Central memory CD4-positive, alpha-beta T cell (primary cell): ENCODE measurements at regions not wholly inside any gene's neighbourhood (a gene's known extent, or its start where the extent isn't known, plus 50 kb on each side); places are given as distances from the start of the nearest gene placed in this dataset.
"Not testable (repeated sequence)": the region's sequence is repeated elsewhere in the genome, so short reads cannot be mapped to it uniquely, and the experiment has no call there.

Experiments used
- DNase-seq: peaks from one replicate; pipeline ENCODE4 v3.0.0; 2022

- no peak for DNase-seq
Measured at GRCh38 chr4:26217961-26218676, 102.7 kb upstream of the RBPJ start.

GRCh38 chr4:26218677-26219605 is 101.9 kb upstream of the RBPJ start:
- DNase-seq = no peak

- no peak for DNase-seq
Measured at GRCh38 chr4:26220696-26221095, 100.1 kb upstream of the RBPJ start.

- DNase-seq = no peak
Measured at GRCh38 chr4:26223155-26223554, 97.7 kb upstream of the RBPJ start.

- no peak for DNase-seq
Measured at GRCh38 chr4:26226629-26227376, 94.0 kb upstream of the RBPJ start.

- DNase-seq = no peak
Measured at GRCh38 chr4:26227601-26228229, 93.1 kb upstream of the RBPJ start.

- no peak for DNase-seq
Measured at GRCh38 chr4:26228883-26229282, 91.9 kb upstream of the RBPJ start.

- DNase-seq = no peak
Measured at GRCh38 chr4:26229974-26230373, 90.8 kb upstream of the RBPJ start.

GRCh38 chr4:26233350-26233749 is 87.5 kb upstream of the RBPJ start:
- no peak for DNase-seq

- no peak for DNase-seq
Measured at GRCh38 chr4:26235500-26235899, 85.3 kb upstream of the RBPJ start.

GRCh38 chr4:26237916-26238315 is 82.9 kb upstream of the RBPJ start:
- DNase-seq = no peak

GRCh38 chr4:26238426-26238777 is 82.4 kb upstream of the RBPJ start:
- no peak for DNase-seq

GRCh38 chr4:26238778-26239679 is 81.8 kb upstream of the RBPJ start:
- DNase-seq = no peak

GRCh38 chr4:26239801-26240200 is 81.0 kb upstream of the RBPJ start:
- no peak for DNase-seq

- DNase-seq = no peak
Measured at GRCh38 chr4:26241179-26241578, 79.6 kb upstream of the RBPJ start.

- no peak for DNase-seq
Measured at GRCh38 chr4:26242451-26242850, 78.4 kb upstream of the RBPJ start.

GRCh38 chr4:26244138-26244537 is 76.7 kb upstream of the RBPJ start:
- DNase-seq = not testable (repeated sequence)

GRCh38 chr4:26248647-26249046 is 72.2 kb upstream of the RBPJ start:
- DNase-seq = no peak

GRCh38 chr4:26252349-26253025 is 68.3 kb upstream of the RBPJ start:
- DNase-seq = no peak

GRCh38 chr4:26253968-26254367 is 66.8 kb upstream of the RBPJ start:
- DNase-seq = no peak

- no peak for DNase-seq
Measured at GRCh38 chr4:26255989-26256388, 64.8 kb upstream of the RBPJ start.
